ENCODE measurements at regions not wholly inside any gene's neighbourhood (a gene's known extent, or its start where the extent isn't known, plus 50 kb on each side); places are given as distances from the start of the nearest gene placed in this dataset.
A peak's percentile ranks its signal among the peaks of the same experiment; 100 is the strongest.

- Histone ChIP-seq H3K4me3 (ENCODE audit: low read length) (no peak overlapping the region), H3K79me2 (replicated peaks; ENCODE audit: insufficient read depth, low read length) (no peaks in the 10 kb centered on the region), H4K20me1 (ENCODE audit: insufficient read depth) (no peaks in the 10 kb centered on the region), H3K36me3 (ENCODE audit: insufficient read depth, low read length) (no peaks in the 10 kb centered on the region), H3K27me3 (ENCODE audit: insufficient read depth, low read depth, low read length) (no peaks in the 10 kb centered on the region), H3K9me3 (ENCODE audit: low read length) (no peaks in the 10 kb centered on the region), H3K9me2 (ENCODE audit: insufficient read depth, low read length) (no peaks in the 10 kb centered on the region), H3K27ac (ENCODE audit: low read length) (no peak overlapping the region), H3K4me2 (ENCODE audit: low read length) (no peak overlapping the region), H3K9ac (ENCODE audit: low read length) (no peak overlapping the region), H2AFZ (ENCODE audit: low read depth, low read length) (no peak overlapping the region), H3F3A (ENCODE audit: insufficient read depth, low read length, poor library complexity, severe bottlenecking) (no peaks in the 10 kb centered on the region)
- TF ChIP-seq TAF1 (IDR thresholded peaks at IDR 0.05; ENCODE audit: low read depth) (no peak), EP300 (conservative IDR thresholded peaks at IDR 0.05; ENCODE audit: poor library complexity, severe bottlenecking) (no peak), EZH2 (IDR thresholded peaks at IDR 0.05; ENCODE audit: borderline replicate concordance, insufficient read depth, low read length, poor library complexity, severe bottlenecking) (no peak), RAD21 (conservative IDR thresholded peaks at IDR 0.05) (peak; percentile 48), SMC3 (conservative IDR thresholded peaks at IDR 0.05; ENCODE audit: poor library complexity) (no peak), MXI1 (conservative IDR thresholded peaks at IDR 0.05; ENCODE audit: poor library complexity, severe bottlenecking) (no peak), CTCF (IDR thresholded peaks at IDR 0.05; ENCODE audit: poor library complexity, severe bottlenecking) (peak; percentile 40), POLR2AphosphoS5 (IDR thresholded peaks at IDR 0.05) (no peak)
- TF ChIP-seq, protein P1, sequence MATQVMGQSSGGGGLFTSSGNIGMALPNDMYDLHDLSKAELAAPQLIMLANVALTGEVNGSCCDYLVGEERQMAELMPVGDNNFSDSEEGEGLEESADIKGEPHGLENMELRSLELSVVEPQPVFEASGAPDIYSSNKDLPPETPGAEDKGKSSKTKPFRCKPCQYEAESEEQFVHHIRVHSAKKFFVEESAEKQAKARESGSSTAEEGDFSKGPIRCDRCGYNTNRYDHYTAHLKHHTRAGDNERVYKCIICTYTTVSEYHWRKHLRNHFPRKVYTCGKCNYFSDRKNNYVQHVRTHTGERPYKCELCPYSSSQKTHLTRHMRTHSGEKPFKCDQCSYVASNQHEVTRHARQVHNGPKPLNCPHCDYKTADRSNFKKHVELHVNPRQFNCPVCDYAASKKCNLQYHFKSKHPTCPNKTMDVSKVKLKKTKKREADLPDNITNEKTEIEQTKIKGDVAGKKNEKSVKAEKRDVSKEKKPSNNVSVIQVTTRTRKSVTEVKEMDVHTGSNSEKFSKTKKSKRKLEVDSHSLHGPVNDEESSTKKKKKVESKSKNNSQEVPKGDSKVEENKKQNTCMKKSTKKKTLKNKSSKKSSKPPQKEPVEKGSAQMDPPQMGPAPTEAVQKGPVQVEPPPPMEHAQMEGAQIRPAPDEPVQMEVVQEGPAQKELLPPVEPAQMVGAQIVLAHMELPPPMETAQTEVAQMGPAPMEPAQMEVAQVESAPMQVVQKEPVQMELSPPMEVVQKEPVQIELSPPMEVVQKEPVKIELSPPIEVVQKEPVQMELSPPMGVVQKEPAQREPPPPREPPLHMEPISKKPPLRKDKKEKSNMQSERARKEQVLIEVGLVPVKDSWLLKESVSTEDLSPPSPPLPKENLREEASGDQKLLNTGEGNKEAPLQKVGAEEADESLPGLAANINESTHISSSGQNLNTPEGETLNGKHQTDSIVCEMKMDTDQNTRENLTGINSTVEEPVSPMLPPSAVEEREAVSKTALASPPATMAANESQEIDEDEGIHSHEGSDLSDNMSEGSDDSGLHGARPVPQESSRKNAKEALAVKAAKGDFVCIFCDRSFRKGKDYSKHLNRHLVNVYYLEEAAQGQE (IDR thresholded peaks at IDR 0.05; ENCODE audit: borderline replicate concordance): no peak
Observed at GRCh38 chr2:139367416-139367815, 587.2 kb upstream of the NXPH2 start.

GRCh38 chr2:139366681-139367080 is 586.5 kb upstream of the NXPH2 start:
- Histone ChIP-seq H3K9me2 (ENCODE audit: insufficient read depth, low read length) (no peaks in the 10 kb centered on the region), H4K20me1 (ENCODE audit: insufficient read depth) (no peaks in the 10 kb centered on the region)
- TF ChIP-seq, protein P1 (IDR thresholded peaks at IDR 0.05; ENCODE audit: borderline replicate concordance): no peak
- TF ChIP-seq POLR2AphosphoS5 (IDR thresholded peaks at IDR 0.05) (no peak), EP300 (conservative IDR thresholded peaks at IDR 0.05; ENCODE audit: poor library complexity, severe bottlenecking) (no peak), TAF1 (IDR thresholded peaks at IDR 0.05; ENCODE audit: low read depth) (no peak), EZH2 (IDR thresholded peaks at IDR 0.05; ENCODE audit: borderline replicate concordance, insufficient read depth, low read length, poor library complexity, severe bottlenecking) (no peak), MXI1 (conservative IDR thresholded peaks at IDR 0.05; ENCODE audit: poor library complexity, severe bottlenecking) (no peak), RAD21 (conservative IDR thresholded peaks at IDR 0.05) (no peak), SMC3 (conservative IDR thresholded peaks at IDR 0.05; ENCODE audit: poor library complexity) (no peak), CTCF (IDR thresholded peaks at IDR 0.05; ENCODE audit: poor library complexity, severe bottlenecking) (no peak)

More at GRCh38 chr2:139366681-139367080, 586.5 kb upstream of the NXPH2 start:
- Histone ChIP-seq H3K27me3 (ENCODE audit: insufficient read depth, low read depth, low read length) (no peaks in the 10 kb centered on the region), H3K9me3 (ENCODE audit: low read length) (no peaks in the 10 kb centered on the region), H2AFZ (ENCODE audit: low read depth, low read length) (no peak overlapping the region), H3K9ac (ENCODE audit: low read length) (no peak overlapping the region), H3K27ac (ENCODE audit: low read length) (no peak overlapping the region), H3K4me2 (ENCODE audit: low read length) (no peak overlapping the region), H3K4me3 (ENCODE audit: low read length) (no peak overlapping the region), H3F3A (ENCODE audit: insufficient read depth, low read length, poor library complexity, severe bottlenecking) (no peaks in the 10 kb centered on the region), H3K79me2 (replicated peaks; ENCODE audit: insufficient read depth, low read length) (no peaks in the 10 kb centered on the region), H3K36me3 (ENCODE audit: insufficient read depth, low read length) (no peaks in the 10 kb centered on the region)
